OCI-LY3 (cell line): ENCODE measurements at regions not wholly inside any gene's neighbourhood (a gene's known extent, or its start where the extent isn't known, plus 50 kb on each side); places are given as distances from the start of the nearest gene placed in this dataset.

Experiments used
- H2AFZ ChIP-seq: fragments of 200-600, 300-600 bp; shearing (Covaris generic); 2 replicates; pipeline ENCODE4 v1.6.0; 2014; ENCODE audit warnings: antibody characterized with exemption, low read depth, low read length
- H3K27ac ChIP-seq: fragments of 200-600, 300-600 bp; sonication (generic); 2 replicates; pipeline ENCODE4 v1.5.1; 2014; ENCODE audit warnings: mild to moderate bottlenecking, low read length, moderate library complexity, mixed read lengths
- H3K27me3 ChIP-seq: fragments of 200-600, 300-600 bp; sonication (generic); 2 replicates; pipeline ENCODE4 v1.6.1; 2014; ENCODE audit warnings: low read depth, low read length, mixed read lengths
- H3K36me3 ChIP-seq: fragments of 200-600, 300-600 bp; sonication (generic); replicated peaks from 2 replicates; pipeline ENCODE3; 2014; ENCODE audit warnings: low read depth, low read length, mixed read lengths
- H3K4me1 ChIP-seq: fragments of 300-600, 200-600 bp; sonication (generic); 2 replicates; pipeline ENCODE4 v1.6.1; 2014; ENCODE audit warnings: low read length, mixed read lengths
- H3K4me2 ChIP-seq: fragments of 200-600, 300-600 bp; sonication (generic); 2 replicates; pipeline ENCODE4 v1.6.1; 2014; ENCODE audit warnings: low read length, mixed read lengths
- H3K4me3 ChIP-seq: fragments of 300-600, 200-600 bp; sonication (generic); 2 replicates; pipeline ENCODE4 v1.5.1; 2014; ENCODE audit warnings: antibody characterized with exemption, mild to moderate bottlenecking, low read length, moderate library complexity
- H3K79me2 ChIP-seq: fragments of 300-600, 200-600 bp; shearing (Covaris generic); 2 replicates; pipeline ENCODE4 v1.6.1; 2014; ENCODE audit warnings: mild to moderate bottlenecking, low read length, mixed read lengths
- H3K9ac ChIP-seq: fragments of 300-600, 200-600 bp; shearing (Covaris generic); 2 replicates; pipeline ENCODE4 v1.6.0; 2014; ENCODE audit warnings: mild to moderate bottlenecking, low read length, moderate library complexity
- H3K9me3 ChIP-seq: fragments of 200-600, 300-600 bp; shearing (Covaris generic); 2 replicates; pipeline ENCODE4 v1.6.1; 2014; ENCODE audit warnings: low read length, mixed read lengths; ENCODE audit not compliant: insufficient read depth
- H4K20me1 ChIP-seq: fragments of 200-600, 300-600 bp; sonication (generic); 2 replicates; pipeline ENCODE4 v1.6.1; 2016; ENCODE audit warnings: low read length, mixed read lengths; ENCODE audit not compliant: insufficient read depth
- EZH2phosphoT487 ChIP-seq: fragments of 200-600 bp; shearing (Covaris generic); IDR thresholded peaks from 2 replicates; pipeline ENCODE4 v1.6.1; 2018; ENCODE audit warnings: antibody characterized with exemption, mixed run types, low read depth
- TF ChIP-seq, protein P1 (sequence below): fragments of 200-600, 300-600 bp; sonication (generic); IDR thresholded peaks from 2 replicates; pipeline ENCODE4 v1.5.1; 2014; ENCODE audit warnings: antibody characterized with exemption, low read length, low read depth

DNA sequence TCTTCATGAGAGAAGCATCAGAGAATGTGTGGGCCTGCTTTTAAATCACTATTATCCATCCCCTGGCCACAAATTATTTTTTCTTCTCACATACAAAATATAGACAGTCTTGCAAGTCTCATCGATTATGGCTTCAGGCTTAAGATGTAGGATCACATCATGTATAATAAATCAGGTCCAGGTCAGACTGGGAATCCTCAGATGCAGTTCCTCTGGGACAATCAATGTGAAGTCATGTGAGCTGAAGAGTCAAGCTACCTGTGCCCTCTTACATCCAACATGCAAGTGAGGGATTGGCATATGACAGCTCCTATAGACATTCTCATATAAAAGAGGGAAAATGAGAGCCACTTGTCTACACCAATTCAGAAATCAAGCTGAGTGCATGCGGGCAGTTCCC, 631.8 kb downstream of the PTPRU start:
- H3K9me3 ChIP-seq: no peaks in the 10 kb centered on the region
- H3K4me3 ChIP-seq: no peak overlapping the region
- no peak overlapping the region for H2AFZ ChIP-seq
- no peak overlapping the region for H3K9ac ChIP-seq
- H3K27ac ChIP-seq: no peak overlapping the region
- no peaks in the 10 kb centered on the region for H3K36me3 ChIP-seq
- no peaks in the 10 kb centered on the region for H3K79me2 ChIP-seq
- H4K20me1 ChIP-seq: no peaks in the 10 kb centered on the region
- no peak overlapping the region for H3K4me2 ChIP-seq
- H3K27me3 ChIP-seq: no peaks in the 10 kb centered on the region
- TF ChIP-seq EZH2phosphoT487: no peak
- TF ChIP-seq, protein P1, sequence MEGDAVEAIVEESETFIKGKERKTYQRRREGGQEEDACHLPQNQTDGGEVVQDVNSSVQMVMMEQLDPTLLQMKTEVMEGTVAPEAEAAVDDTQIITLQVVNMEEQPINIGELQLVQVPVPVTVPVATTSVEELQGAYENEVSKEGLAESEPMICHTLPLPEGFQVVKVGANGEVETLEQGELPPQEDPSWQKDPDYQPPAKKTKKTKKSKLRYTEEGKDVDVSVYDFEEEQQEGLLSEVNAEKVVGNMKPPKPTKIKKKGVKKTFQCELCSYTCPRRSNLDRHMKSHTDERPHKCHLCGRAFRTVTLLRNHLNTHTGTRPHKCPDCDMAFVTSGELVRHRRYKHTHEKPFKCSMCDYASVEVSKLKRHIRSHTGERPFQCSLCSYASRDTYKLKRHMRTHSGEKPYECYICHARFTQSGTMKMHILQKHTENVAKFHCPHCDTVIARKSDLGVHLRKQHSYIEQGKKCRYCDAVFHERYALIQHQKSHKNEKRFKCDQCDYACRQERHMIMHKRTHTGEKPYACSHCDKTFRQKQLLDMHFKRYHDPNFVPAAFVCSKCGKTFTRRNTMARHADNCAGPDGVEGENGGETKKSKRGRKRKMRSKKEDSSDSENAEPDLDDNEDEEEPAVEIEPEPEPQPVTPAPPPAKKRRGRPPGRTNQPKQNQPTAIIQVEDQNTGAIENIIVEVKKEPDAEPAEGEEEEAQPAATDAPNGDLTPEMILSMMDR: no peak
- no peaks in the 10 kb centered on the region for H3K4me1 ChIP-seq

DNA sequence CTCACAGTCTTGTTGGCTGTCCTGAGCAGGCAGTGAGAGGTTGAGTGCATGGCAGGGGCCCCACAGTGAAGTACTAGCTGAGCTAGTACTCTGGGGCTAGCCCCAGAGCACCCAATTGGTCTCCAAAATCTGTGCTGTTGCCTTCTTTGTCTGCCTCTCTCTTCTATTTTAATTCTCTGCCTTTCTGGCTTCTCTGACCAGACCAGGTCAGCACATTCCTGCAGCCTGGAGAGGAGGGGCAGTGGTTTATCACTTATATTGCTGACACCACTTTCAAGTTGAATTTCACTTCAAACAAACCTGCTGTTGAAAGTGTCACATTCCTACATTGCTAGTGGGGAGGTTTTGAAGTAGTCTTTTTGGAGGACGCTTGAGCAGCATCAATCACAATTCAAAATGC, 628.7 kb downstream of the PTPRU start:
- no peaks in the 10 kb centered on the region for H3K9me3 ChIP-seq
- no peaks in the 10 kb centered on the region for H3K36me3 ChIP-seq
- H3K27me3 ChIP-seq: no peaks in the 10 kb centered on the region
- no peak overlapping the region for H3K4me3 ChIP-seq
- no peaks in the 10 kb centered on the region for H3K4me1 ChIP-seq
- no peak overlapping the region for H2AFZ ChIP-seq
- no peaks in the 10 kb centered on the region for H3K79me2 ChIP-seq
- H4K20me1 ChIP-seq: no peaks in the 10 kb centered on the region
- H3K9ac ChIP-seq: no peak overlapping the region
- H3K27ac ChIP-seq: no peak overlapping the region
- TF ChIP-seq, protein P1: no peak
- no peak for TF ChIP-seq EZH2phosphoT487
- no peak overlapping the region for H3K4me2 ChIP-seq

DNA sequence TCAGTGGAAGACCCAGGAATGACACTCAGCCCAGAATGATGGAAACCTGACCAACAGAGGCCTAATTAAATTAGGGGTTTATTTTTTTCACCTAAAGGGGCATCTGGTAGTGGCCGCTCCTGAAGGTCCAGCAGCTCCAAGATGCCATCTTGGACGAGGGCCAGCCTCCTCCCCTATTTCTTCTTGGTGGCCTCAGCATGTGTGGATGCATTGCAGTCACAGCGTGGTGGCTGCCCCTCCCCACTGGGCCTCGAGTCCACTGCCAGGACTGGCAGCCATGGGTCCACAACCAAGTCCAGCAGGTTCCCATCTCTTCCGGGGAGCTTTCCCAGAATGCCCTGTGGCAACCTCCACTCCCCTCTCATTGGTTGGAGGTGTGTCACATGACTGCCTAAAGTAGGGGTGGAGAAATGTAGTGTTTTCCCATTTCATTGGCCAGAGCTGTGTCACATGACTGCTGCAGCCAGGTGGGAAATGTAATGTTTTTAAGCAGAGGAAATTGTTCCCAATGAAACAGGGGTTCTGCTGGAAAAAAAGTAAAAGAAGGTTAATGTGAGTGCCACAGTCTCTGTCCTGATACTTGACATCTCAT, 628.2 kb downstream of the PTPRU start:
- Histone ChIP-seq H3K27ac (no peak overlapping the region), H2AFZ (no peak overlapping the region), H3K4me3 (no peak overlapping the region), H3K4me2 (no peak overlapping the region), H4K20me1 (no peaks in the 10 kb centered on the region), H3K36me3 (no peaks in the 10 kb centered on the region), H3K4me1 (no peaks in the 10 kb centered on the region), H3K79me2 (no peaks in the 10 kb centered on the region), H3K27me3 (no peaks in the 10 kb centered on the region), H3K9me3 (no peaks in the 10 kb centered on the region), H3K9ac (no peak overlapping the region)
- TF ChIP-seq EZH2phosphoT487: no peak
- TF ChIP-seq, protein P1: no peak

DNA sequence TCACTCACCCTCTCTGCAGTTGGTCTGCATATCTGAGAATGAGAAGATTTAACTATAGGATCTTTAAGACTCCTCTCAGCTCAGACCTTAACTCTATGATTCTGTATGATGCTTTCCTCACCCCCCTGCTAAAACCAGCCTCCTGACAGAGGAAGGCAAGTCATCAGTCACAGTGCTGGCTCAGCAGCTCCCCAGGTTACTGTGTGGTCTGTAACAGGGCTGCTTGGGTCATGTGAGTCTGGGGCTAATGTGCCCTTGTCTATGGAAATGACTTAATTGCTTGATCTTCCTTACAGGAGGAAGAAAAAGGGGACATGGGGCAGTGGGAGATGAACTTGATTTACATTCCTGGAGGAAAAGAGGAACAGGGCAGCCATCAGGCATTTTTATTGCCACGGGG, 625.6 kb downstream of the PTPRU start:
- no peaks in the 10 kb centered on the region for H3K27me3 ChIP-seq
- no peaks in the 10 kb centered on the region for H3K4me1 ChIP-seq
- H3K79me2 ChIP-seq: no peaks in the 10 kb centered on the region
- no peaks in the 10 kb centered on the region for H3K9me3 ChIP-seq
- H3K4me2 ChIP-seq: no peak overlapping the region
- H2AFZ ChIP-seq: no peak overlapping the region
- H3K36me3 ChIP-seq: no peaks in the 10 kb centered on the region
- no peak overlapping the region for H3K4me3 ChIP-seq
- H3K9ac ChIP-seq: no peak overlapping the region
- H3K27ac ChIP-seq: no peak overlapping the region
- no peaks in the 10 kb centered on the region for H4K20me1 ChIP-seq
- TF ChIP-seq, protein P1: no peak
- TF ChIP-seq EZH2phosphoT487: no peak
